HG03565 (cell line): ENCODE measurements at regions not wholly inside any gene's neighbourhood (a gene's known extent, or its start where the extent isn't known, plus 50 kb on each side); places are given as distances from the start of the nearest gene placed in this dataset.

Experiments
- ATAC-seq: cut with Tn5 transposase; IDR thresholded peaks from one replicate; pipeline ENCODE4 v1.9.1; 2021; ENCODE audit warnings: mild to moderate bottlenecking, moderate library complexity; ENCODE audit not compliant: unreplicated experiment

GRCh38 chr7:54701982-54702381, 57.0 kb downstream of the SEC61G start:
- ATAC-seq, result no peak

- ATAC-seq, result no peak
Measured at GRCh38 chr7:54699715-54700114, 59.3 kb downstream of the SEC61G start.

- ATAC-seq, result no peak
Measured at GRCh38 chr7:54697659-54698186, 61.3 kb downstream of the SEC61G start.

- ATAC-seq, result no peak
Measured at GRCh38 chr7:54690892-54691291, 68.1 kb downstream of the SEC61G start.

GRCh38 chr7:54690050-54690443, 69.0 kb downstream of the SEC61G start:
- no peak for ATAC-seq

DNA sequence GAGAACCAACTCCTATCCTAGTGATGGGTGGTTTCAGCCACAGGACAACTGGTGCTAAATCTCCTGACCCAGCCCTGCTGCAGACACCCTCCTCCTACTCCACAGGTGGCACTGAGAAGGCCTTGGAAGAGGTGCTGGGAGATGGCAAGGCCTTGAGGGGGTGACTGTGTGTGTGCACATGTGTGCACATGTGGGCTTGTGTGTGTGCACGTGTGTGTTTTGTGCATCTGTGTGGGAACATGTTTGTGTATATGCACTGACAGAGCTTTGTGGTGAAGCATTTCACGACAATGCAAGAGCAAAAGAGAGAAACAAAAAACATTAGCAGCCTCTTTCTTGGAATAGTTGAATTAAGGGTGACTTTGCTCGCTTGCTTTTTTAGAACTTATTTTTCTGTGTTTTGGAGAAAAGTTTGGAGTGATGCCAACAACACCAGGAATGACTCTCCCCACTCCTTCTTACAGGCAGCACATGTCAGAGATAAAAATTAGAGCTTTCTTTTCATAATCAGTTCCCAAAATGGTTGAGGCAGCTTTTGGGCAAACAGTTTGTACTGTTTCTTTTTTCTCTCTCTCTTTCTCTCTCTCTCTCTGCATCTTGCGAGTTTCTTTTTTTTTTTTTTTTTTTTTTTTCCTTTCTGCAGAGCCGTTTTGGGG, 69.5 kb downstream of the SEC61G start:
- ATAC-seq, result no peak

DNA sequence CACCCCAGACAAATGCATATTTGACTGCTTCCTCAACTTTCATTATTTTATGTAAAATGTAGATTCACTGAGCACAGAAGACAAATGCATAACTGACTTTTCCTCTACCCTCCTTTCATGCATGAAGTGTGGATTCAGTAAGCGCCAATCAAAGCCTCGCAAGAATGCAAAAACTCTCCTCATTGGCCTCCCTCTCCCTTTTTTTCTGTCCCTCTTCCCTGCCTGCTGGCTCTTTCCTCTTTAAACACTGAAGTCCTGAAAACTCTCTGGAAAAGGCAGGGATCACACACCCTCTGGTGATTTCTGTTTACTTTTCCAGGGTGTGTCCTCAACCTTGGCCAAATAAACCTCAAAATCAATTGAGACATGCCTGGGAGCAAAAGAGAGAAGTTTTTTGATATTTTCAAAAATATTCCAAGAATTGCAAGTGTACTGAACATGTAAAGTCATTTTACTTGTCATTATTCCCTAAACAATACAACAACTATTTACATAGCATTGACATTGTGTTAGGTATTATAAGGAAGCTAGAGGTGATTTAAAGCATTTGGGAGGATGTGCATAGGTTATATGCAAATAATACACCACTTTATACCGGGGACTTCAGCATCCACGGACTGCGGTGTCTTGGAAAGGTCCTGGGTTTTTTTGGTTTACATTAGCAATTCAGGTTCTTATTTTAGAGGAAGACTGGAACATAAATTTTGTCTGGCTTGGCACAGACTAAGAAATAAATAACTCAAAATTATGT, 71.4 kb downstream of the SEC61G start:
- ATAC-seq, result no peak

DNA sequence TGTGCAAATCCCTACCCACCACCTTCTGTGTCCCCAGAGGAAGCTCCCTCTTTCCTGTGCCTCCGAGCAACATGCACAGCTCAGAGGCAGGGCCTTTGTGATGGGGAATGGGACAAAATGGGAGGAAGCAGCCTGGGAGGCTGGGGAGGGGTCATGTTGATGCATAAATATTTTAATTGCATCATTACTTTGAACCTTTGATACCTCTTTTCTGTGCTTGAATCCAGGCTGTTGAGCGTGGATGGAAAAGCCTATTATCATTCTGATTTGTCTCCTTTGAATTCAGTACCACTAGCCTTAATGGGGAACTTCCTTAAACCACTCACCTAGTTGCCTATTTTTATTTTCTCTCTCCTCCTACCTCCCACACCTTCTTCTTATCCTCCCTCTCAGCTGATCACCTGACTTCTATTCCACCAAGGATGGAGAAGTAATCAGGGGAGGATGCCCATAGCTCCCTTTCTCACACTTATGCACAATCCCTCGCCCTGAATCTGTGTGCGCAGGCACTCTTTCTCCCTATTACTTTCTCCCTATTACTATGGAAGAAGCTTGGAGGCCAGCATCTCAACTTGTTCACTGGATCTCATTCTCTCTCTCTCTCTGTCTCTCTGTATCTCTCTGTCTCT, 78.5 kb downstream of the SEC61G start:
- ATAC-seq, result no peak

DNA sequence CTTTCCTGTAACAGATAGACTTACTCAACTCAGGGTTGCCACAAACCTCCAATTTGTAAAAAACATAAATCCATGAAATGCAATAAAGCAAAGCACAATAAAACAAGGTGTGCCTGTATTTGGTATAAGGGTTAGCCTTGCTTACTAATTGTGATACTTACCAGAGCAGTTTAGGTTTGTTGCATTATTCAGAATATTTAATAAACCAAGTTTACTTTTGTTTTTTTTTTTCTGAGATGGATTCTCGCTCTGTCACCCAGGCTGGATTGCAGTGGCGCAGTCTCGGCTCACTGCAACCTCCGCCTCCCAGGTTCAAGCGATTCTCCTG, 79.6 kb downstream of the SEC61G start:
- no peak for ATAC-seq

- no peak for ATAC-seq
Measured at GRCh38 chr7:54678763-54679489, 80.1 kb downstream of the SEC61G start.

DNA sequence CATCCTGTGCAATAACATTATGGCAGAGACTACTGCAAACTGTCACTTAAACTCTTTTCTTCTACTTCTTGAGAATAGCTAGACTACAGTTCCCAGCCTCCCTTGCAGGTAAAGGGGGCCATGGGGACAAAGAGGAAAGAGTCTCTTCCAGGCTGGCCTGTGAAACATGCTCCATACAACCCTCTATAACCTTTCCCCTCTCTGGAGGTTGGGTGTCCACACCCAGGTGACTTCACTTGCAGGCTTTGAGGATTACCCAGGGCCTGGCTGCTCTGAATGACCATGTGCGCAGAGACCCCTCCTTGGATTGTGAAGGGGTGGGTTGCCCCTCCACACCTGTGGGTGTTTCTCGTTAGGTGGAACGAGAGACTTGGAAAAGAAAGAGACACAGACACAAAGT, 84.1 kb downstream of the SEC61G start:
- no peak for ATAC-seq

DNA sequence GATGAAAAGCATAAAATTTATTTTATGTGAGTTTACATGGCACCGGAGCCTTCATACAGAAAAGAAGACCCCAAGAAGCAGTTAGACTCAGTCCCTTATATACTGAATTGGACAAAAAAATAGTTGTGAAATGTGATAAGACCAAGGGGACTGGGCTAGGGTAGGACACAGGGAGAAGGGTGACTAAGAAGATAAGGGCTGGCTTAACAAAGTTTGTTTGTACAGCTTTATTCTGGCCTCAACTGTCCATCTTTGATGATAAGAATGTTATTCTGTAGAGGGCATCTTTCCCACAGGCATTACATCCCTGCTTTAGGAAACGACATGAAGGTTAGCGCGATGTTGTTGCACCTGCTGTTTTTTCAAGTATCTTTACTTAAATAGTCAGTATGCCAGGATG, 86.5 kb downstream of the SEC61G start:
- ATAC-seq, result no peak

GRCh38 chr7:54664235-54665228, 94.5 kb downstream of the SEC61G start:
- ATAC-seq, result peak; percentile 86

- ATAC-seq, result no peak
Measured at GRCh38 chr7:54663603-54664234, 95.3 kb downstream of the SEC61G start.

GRCh38 chr7:54663186-54663585, 95.8 kb downstream of the SEC61G start:
- ATAC-seq, result no peak

GRCh38 chr7:54662701-54663100, 96.3 kb downstream of the SEC61G start:
- ATAC-seq, result no peak

DNA sequence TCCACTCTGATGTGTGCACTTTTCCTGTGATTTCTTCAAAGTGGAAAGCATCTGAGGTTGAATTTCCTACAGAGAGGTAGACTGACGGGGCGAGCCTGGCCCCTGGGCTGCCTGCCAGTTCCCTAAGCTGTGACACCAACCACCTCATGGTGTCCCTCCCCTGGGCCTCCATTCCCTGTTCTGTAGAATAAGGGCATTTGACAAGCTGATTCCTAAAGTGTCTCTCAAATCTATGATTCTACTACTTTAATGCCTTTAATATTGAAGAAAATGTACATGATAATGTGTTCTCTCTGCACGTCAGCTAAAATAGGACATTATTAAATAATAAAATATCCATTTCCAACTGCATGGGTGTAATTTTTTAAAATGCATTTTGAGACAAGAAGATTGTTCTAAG, 105.1 kb downstream of the SEC61G start:
- no peak for ATAC-seq

DNA sequence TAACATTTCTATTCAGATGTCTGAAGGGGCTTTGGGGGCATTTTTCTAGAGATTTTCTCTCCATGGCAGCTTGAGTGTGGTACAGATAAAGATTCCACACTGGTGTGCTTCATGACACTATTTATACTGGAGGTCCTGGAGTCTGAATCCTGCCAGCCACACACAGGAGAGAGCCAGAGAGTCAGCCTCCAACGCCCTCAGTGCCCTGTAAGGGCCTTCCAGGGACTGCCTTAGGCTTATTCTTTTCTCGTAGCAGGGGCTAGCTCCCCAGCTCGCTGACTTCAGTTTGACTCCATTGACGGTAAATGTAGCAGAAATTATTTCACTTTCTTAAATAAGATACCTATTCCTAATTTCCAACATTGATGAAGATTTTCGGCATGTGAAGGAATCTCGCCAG, 100.9 kb downstream of the VSTM2A start:
- ATAC-seq, result no peak

- ATAC-seq, result no peak
Measured at GRCh38 chr7:54637712-54638396, 95.7 kb downstream of the VSTM2A start.
